ENCODE measurements at regions not wholly inside any gene's neighbourhood (a gene's known extent, or its start where the extent isn't known, plus 50 kb on each side); places are given as distances from the start of the nearest gene placed in this dataset.

GRCh38 chr6:50427267-50427666 is 286.1 kb upstream of the TFAP2D start:
- Mint-ChIP-seq H3K36me3 (no peaks in the 10 kb centered on the region), H3K4me1 (no peaks in the 10 kb centered on the region), H3K4me3 (no peak overlapping the region), H3K9me3 (peaks cover 0 to 7% (median 2%) of the 10 kb centered on the region in 7 donors), H3K27ac (no peak overlapping the region), H3K27me3 (ENCODE audit: low read depth in 3 of 3) (no peaks in the 10 kb centered on the region)
- 100% methylated on average over 3 of the region's 4 CpGs for WGBS (ENCODE audit: insufficient coverage)
- Histone ChIP-seq H3K36me3 (replicated peaks in 1 of 2; ENCODE audit: control insufficient read depth in 1 of 2, insufficient read depth in 2 of 2, low read length in 2 of 2) (no peaks in the 10 kb centered on the region), H3K9me3 (replicated peaks in 1 of 2; ENCODE audit: control insufficient read depth in 1 of 2, insufficient read depth in 1 of 2, low read length in 2 of 2) (peaks cover 0 to 3% of the 10 kb centered on the region in 2 donors), H2AFZ (ENCODE audit: insufficient read depth, low read depth, low read length, poor library complexity, severe bottlenecking) (no peak overlapping the region), H3K79me2 (ENCODE audit: insufficient read depth, low read length) (no peaks in the 10 kb centered on the region), H3K4me3 (replicated peaks in 1 of 3; ENCODE audit: low read depth in 2 of 3, low read length in 3 of 3) (no peak overlapping the region), H3K4me2 (replicated peaks; ENCODE audit: extremely low read depth, low read length, poor library complexity, severe bottlenecking) (no peak overlapping the region), H3K4me1 (ENCODE audit: control insufficient read depth in 1 of 2, insufficient read depth in 2 of 2, low read length in 2 of 2) (no peaks in the 10 kb centered on the region), H3K27ac (ENCODE audit: low read depth in 1 of 2, low read length in 2 of 2) (no peak overlapping the region), H3K27me3 (ENCODE audit: control insufficient read depth in 2 of 2, insufficient read depth in 2 of 2, low read length in 2 of 2) (no peaks in the 10 kb centered on the region), H3K9ac (ENCODE audit: insufficient read depth, low read length, poor library complexity, severe bottlenecking) (no peak overlapping the region), H4K20me1 (ENCODE audit: insufficient read depth, low read length) (no peaks in the 10 kb centered on the region)
- no peak for DNase-seq
- TF ChIP-seq, protein P1, sequence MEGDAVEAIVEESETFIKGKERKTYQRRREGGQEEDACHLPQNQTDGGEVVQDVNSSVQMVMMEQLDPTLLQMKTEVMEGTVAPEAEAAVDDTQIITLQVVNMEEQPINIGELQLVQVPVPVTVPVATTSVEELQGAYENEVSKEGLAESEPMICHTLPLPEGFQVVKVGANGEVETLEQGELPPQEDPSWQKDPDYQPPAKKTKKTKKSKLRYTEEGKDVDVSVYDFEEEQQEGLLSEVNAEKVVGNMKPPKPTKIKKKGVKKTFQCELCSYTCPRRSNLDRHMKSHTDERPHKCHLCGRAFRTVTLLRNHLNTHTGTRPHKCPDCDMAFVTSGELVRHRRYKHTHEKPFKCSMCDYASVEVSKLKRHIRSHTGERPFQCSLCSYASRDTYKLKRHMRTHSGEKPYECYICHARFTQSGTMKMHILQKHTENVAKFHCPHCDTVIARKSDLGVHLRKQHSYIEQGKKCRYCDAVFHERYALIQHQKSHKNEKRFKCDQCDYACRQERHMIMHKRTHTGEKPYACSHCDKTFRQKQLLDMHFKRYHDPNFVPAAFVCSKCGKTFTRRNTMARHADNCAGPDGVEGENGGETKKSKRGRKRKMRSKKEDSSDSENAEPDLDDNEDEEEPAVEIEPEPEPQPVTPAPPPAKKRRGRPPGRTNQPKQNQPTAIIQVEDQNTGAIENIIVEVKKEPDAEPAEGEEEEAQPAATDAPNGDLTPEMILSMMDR (IDR thresholded peaks at IDR 0.05), result no peak
- intact Hi-C loops (cut with micrococcal nuclease), result no loop called here

- H3K9me3 Mint-ChIP-seq, result peaks cover 0 to 3% (median 0%) of the 10 kb centered on the region in 7 donors
- no peak overlapping the region for H3K27ac Mint-ChIP-seq
- no CpG with 5 or more reads among the region's 1 CpG for WGBS (ENCODE audit: insufficient coverage)
These were observed 275.4 kb upstream of the TFAP2D start for GRCh38 chr6:50437901-50438300.

More at GRCh38 chr6:50437901-50438300, 275.4 kb upstream of the TFAP2D start:
- intact Hi-C loops (cut with micrococcal nuclease), result no loop called here
- Histone ChIP-seq H3K9ac (ENCODE audit: insufficient read depth, low read length, poor library complexity, severe bottlenecking) (no peak overlapping the region), H3K79me2 (ENCODE audit: insufficient read depth, low read length) (no peaks in the 10 kb centered on the region), H3K9me3 (replicated peaks in 1 of 2; ENCODE audit: control insufficient read depth in 1 of 2, insufficient read depth in 1 of 2, low read length in 2 of 2) (no peaks in the 10 kb centered on the region), H3K4me2 (replicated peaks; ENCODE audit: extremely low read depth, low read length, poor library complexity, severe bottlenecking) (no peak overlapping the region), H4K20me1 (ENCODE audit: insufficient read depth, low read length) (no peaks in the 10 kb centered on the region), H3K27me3 (ENCODE audit: control insufficient read depth in 2 of 2, insufficient read depth in 2 of 2, low read length in 2 of 2) (no peaks in the 10 kb centered on the region), H2AFZ (ENCODE audit: insufficient read depth, low read depth, low read length, poor library complexity, severe bottlenecking) (no peak overlapping the region), H3K27ac (ENCODE audit: low read depth in 1 of 2, low read length in 2 of 2) (no peak overlapping the region), H3K36me3 (replicated peaks in 1 of 2; ENCODE audit: control insufficient read depth in 1 of 2, insufficient read depth in 2 of 2, low read length in 2 of 2) (no peaks in the 10 kb centered on the region), H3K4me3 (replicated peaks in 1 of 3; ENCODE audit: low read depth in 2 of 3, low read length in 3 of 3) (no peak overlapping the region), H3K4me1 (ENCODE audit: control insufficient read depth in 1 of 2, insufficient read depth in 2 of 2, low read length in 2 of 2) (no peaks in the 10 kb centered on the region)
- TF ChIP-seq, protein P1 (IDR thresholded peaks at IDR 0.05), result no peak
- DNase-seq, result no peak
- Mint-ChIP-seq H3K4me3 (no peak overlapping the region), H3K4me1 (no peaks in the 10 kb centered on the region), H3K27me3 (ENCODE audit: low read depth in 3 of 3) (no peaks in the 10 kb centered on the region), H3K36me3 (no peaks in the 10 kb centered on the region)
